Ishikawa (cell line): ENCODE measurements at regions not wholly inside any gene's neighbourhood (a gene's known extent, or its start where the extent isn't known, plus 50 kb on each side); places are given as distances from the start of the nearest gene placed in this dataset.

Experiments
- CEBPB ChIP-seq: IDR thresholded peaks from 2 replicates; pipeline ENCODE4 v1.6.1; 2012
- CREB1 ChIP-seq: IDR thresholded peaks from 2 replicates; pipeline ENCODE4 v1.6.1; 2012; ENCODE audit warnings: low read depth
- EGR1 ChIP-seq: IDR thresholded peaks from 2 replicates; pipeline ENCODE4 v1.6.1; 2012
- EP300 ChIP-seq: IDR thresholded peaks from 2 replicates; pipeline ENCODE4 v1.6.1; 2012; ENCODE audit warnings: borderline replicate concordance
- FOXM1 ChIP-seq: IDR thresholded peaks from 2 replicates; pipeline ENCODE4 v1.6.1; 2012; ENCODE audit warnings: low read depth, borderline replicate concordance
- NFIC ChIP-seq: IDR thresholded peaks from 2 replicates; pipeline ENCODE4 v1.6.1; 2012
- RAD21 ChIP-seq: IDR thresholded peaks from 2 replicates; pipeline ENCODE4 v1.6.1; 2012; ENCODE audit warnings: low read depth
- TAF1 ChIP-seq: IDR thresholded peaks from 2 replicates; pipeline ENCODE4 v1.6.1; 2012; ENCODE audit warnings: low read depth, mild to moderate bottlenecking
- TCF12 ChIP-seq: IDR thresholded peaks from 2 replicates; pipeline ENCODE4 v1.6.1; 2012; ENCODE audit warnings: low read depth
- YY1 ChIP-seq: IDR thresholded peaks from 2 replicates; pipeline ENCODE4 v1.6.1; 2012; ENCODE audit warnings: low read depth
- ZBTB7A ChIP-seq: IDR thresholded peaks from 2 replicates; pipeline ENCODE4 v1.6.1; 2012; ENCODE audit warnings: low read depth
- TF ChIP-seq, protein P1 (sequence below): IDR thresholded peaks from 2 replicates; pipeline ENCODE4 v1.6.1; 2012; ENCODE audit warnings: low read depth, mild to moderate bottlenecking
- TF ChIP-seq, protein P2 (sequence below): IDR thresholded peaks from 2 replicates; pipeline ENCODE4 v1.6.1; 2012
- TF ChIP-seq, protein P3 (sequence below): IDR thresholded peaks from 2 replicates; pipeline ENCODE4 v1.6.1; 2012

DNA sequence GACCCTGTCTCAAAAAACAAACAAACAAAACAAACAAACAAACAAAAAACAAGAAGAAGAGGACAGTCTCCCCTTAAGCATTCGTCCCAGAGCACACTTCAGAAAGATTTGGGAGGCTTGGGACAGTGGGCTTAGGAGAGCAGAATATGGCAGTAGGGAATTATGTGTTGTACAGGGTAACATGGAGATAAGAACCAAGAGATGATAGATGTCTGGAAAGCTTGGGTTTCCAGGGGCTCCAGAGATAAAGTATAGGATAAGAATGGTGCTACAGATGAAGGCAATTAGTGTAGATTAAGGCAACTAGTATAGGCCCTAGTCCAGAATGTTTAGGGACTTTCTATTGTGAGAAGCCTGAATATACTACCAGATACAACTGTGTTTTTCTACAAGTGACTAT, 934.9 kb upstream of the AUTS2 start:
- TF ChIP-seq NFIC (no peak), CEBPB (no peak), RAD21 (no peak), EP300 (no peak), ZBTB7A (no peak), YY1 (no peak), CREB1 (no peak), EGR1 (no peak), FOXM1 (no peak), TCF12 (no peak), TAF1 (no peak)
- TF ChIP-seq, protein P1, sequence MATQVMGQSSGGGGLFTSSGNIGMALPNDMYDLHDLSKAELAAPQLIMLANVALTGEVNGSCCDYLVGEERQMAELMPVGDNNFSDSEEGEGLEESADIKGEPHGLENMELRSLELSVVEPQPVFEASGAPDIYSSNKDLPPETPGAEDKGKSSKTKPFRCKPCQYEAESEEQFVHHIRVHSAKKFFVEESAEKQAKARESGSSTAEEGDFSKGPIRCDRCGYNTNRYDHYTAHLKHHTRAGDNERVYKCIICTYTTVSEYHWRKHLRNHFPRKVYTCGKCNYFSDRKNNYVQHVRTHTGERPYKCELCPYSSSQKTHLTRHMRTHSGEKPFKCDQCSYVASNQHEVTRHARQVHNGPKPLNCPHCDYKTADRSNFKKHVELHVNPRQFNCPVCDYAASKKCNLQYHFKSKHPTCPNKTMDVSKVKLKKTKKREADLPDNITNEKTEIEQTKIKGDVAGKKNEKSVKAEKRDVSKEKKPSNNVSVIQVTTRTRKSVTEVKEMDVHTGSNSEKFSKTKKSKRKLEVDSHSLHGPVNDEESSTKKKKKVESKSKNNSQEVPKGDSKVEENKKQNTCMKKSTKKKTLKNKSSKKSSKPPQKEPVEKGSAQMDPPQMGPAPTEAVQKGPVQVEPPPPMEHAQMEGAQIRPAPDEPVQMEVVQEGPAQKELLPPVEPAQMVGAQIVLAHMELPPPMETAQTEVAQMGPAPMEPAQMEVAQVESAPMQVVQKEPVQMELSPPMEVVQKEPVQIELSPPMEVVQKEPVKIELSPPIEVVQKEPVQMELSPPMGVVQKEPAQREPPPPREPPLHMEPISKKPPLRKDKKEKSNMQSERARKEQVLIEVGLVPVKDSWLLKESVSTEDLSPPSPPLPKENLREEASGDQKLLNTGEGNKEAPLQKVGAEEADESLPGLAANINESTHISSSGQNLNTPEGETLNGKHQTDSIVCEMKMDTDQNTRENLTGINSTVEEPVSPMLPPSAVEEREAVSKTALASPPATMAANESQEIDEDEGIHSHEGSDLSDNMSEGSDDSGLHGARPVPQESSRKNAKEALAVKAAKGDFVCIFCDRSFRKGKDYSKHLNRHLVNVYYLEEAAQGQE, result no peak
- TF ChIP-seq, protein P2, sequence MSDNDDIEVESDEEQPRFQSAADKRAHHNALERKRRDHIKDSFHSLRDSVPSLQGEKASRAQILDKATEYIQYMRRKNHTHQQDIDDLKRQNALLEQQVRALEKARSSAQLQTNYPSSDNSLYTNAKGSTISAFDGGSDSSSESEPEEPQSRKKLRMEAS, result no peak
- TF ChIP-seq, protein P3, sequence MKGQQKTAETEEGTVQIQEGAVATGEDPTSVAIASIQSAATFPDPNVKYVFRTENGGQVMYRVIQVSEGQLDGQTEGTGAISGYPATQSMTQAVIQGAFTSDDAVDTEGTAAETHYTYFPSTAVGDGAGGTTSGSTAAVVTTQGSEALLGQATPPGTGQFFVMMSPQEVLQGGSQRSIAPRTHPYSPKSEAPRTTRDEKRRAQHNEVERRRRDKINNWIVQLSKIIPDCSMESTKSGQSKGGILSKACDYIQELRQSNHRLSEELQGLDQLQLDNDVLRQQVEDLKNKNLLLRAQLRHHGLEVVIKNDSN, result no peak
